DMS53 treated with DMSO at 0.1 percent for 48 hours (cell line): ENCODE measurements at regions not wholly inside any gene's neighbourhood (a gene's known extent, or its start where the extent isn't known, plus 50 kb on each side); places are given as distances from the start of the nearest gene placed in this dataset.
"Not testable (repeated sequence)": the region's sequence is repeated elsewhere in the genome, so short reads cannot be mapped to it uniquely, and the experiment has no call there.

ENCODE experiments used
- DNase-seq: peaks from one replicate; lab custom pipeline; 2025; ENCODE audit not compliant: unreplicated experiment; lab: John Stamatoyannopoulos, UW

DNA sequence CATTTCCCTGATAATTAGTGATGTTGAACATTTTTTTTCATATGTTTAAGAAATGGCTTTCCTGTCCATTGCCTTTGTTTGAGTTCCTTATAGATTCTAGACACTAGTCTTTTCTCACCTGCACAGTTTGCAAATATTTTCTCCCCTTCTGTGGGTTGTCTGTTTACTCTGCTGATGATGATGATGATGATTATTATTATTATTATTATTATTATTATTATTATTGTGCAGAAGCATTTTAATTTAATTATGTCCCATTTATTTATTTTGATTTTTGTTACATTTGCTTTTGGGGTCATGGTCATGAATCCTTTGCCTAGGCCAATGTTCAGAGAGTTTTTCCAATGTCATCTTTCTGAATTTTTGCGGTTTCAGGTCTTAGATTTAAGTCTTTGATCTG is 492.5 kb upstream of the TSHZ3 start:
- DNase-seq: no peak

DNA sequence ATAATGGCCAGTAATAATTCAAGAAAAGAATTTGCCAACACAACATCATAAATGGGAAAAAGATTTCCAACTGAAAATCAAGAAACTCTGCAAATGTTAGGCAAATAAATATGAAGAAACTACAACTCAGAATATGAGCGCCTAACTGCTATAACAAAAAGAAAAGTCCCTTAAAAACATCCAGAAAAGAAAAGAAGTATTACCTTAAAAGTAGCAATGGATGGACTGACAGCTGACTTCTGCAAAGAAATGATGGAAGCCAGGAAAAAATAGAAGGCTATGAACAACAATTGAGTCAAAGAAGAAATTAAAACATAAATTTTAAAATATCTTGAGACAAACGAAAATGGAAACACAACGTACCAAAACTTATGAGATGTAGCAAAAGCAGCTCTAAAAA is 482.3 kb upstream of the ZNF507 start:
- no peak for DNase-seq

DNA sequence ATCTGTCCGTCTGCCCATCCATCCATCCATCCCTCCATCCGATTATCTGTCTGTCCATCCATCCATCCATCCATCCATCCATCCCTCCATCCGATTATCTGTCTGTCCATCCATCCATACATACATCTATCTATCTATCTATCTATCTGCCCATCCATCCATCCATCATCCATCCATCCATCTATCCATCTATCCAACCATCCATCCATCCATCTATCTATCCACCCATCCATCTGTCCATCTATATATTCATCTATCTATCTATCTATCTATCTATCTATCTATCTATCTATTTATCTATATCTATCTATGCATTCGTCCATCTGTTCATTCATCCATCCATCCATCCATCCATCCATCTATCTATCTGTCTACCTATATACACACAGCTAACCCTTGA is 471.1 kb upstream of the ZNF507 start:
- no peak for DNase-seq

DNA sequence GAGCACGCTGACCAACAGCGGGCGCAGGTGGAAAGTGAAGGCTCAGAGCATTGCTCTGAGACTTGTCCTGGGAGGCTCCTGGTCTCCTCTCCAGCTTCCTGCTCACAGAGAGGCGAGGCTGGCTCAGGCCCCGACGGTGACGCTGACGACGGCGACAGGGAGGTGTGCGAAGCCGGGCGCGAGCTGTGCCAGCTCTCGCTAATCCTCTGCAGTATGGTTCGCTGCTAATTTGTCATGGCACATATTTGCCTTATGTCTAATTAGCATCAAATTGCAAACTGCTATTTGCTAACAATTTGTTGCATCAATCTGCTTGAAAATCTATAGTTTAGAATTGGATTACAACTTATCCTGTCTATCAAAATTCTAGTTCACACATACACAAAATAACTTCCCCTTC is 469.8 kb upstream of the ZNF507 start:
- no peak for DNase-seq

DNA sequence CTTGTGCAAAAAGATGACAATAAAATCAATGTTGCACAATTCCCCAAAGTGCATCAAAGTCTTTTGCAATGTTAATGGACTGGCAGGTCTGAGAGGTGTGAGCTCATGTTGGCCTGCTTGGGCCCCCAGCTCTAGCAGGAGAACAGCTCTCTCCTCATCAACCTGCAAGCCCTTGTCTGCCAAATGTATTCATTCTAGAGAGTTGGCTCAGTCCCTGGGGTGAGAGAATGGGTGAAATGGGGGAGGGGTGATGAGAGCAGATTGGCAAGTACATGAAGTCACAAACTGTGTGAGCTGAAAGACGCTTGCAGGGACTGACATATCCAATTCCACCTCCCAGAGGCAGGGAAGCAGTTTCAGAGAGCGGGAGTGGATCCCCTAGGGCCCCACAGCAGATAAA is 465.1 kb upstream of the ZNF507 start:
- DNase-seq: no peak

DNA sequence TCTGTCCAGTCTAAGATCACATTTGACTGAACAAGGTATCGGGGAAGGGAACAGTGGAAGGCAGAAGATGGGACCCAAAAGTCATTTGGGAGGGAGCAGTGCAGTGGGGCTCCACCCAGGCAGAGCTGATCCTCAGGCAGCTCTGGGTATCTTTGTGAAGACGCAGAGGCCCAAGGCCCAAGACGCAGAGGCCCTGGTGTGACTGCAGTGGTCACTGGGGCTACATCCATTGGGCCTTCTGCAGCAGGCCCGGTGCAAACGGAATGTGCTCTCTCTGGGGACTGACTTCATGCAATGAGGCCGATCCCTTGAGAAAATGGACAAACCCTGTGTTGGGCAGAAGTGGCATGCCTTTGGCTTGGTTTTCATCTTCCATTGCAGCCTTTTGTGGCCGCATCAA is 463.4 kb upstream of the ZNF507 start:
- DNase-seq: no peak

DNA sequence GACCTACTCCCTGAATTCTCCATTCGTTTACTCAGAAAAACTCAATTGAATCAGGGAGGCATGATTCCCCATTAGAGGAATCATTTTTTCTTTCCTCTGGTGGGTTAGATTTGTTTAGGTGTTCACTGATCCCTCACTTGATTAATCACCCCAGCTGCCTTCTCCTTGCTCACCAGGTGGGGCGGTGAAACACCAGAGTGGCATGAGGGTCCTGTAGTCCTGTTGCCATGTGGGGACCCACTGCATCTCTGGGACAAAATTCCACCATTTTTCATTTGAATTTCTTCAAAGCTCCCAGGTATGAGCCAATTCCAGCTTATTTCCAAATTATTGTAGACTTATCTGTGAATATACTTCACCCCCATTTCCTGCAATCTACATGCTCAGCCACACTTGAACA is 462.7 kb upstream of the ZNF507 start:
- DNase-seq: no peak

DNA sequence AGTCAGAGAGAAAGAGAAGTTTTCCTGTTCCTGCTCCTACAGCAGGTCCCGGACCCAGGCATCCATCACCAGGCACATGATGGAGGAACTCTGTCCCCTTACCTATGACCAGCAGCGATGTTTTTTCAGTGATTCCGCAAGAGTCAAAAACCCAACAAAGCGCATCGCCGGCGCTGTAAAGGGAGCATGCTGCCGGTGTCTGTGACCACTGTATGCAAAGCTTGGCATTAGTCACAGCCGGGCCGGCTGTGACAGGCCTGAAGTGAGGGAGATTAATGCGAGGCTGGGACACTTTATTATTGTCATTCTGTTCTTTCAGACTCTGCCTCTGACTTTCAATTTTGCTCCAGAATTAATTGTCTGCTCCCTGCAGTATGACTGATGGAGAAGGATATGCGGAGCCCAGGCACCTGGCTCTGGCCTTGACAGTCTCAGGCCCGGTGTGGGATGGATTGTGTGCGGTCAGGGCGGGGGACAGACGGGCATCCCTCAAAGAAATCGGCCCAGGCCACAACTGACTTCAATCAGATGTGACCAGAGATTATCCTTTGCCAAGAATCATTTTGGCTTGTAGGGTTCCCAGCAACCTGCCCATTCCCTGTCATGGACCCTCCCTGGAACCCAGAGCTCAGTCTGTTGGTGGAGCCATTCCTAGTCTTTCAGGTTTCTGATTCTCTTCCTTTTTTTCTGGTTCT is 462.0 kb upstream of the ZNF507 start:
- DNase-seq: no peak

DNA sequence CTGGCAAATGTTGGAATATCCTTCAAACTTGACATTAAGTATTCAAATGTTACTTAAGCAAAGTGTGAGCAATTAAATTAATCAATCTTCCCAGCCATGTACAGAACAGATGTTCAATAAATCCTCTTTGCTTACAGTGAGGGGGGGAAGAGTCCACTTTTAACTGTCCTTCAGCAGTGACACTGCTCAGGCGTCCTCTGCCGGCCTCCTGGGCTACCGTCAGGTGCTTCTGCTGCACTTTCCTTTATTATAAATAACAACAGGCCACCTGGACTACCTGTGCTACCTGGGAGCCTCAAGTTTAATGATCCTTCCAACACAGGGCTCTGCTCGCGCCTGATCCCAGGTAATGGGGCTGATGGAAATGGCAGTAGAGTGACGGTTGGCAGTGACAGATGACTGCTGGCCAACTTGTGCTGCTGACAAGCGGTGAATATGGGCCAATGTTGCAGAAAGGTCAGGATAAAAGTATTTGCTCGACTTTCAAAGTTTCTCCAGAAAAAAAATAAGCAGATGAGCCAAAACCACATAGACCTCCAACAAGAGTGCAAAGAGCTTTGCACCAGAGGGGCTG is 460.0 kb upstream of the ZNF507 start:
- no peak for DNase-seq

DNA sequence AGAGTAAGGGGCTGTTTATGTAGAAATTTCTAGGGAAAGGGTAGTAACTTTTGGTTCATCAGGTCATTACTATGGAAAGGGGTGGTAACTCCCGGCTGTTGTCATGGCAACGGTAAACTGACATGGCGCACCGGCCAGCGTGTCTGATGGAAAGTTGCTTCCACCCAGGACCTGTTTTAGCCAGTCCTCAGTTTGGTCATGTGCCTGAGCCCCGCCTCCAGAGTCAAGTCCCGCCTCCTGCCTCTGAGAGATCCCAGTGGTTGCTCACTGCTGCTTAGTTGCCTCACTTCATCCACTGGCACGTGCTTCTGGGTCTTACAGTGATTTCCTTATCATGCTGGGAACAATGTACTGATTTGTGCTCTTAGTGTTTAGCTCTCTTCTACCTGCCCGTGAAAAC is 455.2 kb upstream of the ZNF507 start:
- no peak for DNase-seq

DNA sequence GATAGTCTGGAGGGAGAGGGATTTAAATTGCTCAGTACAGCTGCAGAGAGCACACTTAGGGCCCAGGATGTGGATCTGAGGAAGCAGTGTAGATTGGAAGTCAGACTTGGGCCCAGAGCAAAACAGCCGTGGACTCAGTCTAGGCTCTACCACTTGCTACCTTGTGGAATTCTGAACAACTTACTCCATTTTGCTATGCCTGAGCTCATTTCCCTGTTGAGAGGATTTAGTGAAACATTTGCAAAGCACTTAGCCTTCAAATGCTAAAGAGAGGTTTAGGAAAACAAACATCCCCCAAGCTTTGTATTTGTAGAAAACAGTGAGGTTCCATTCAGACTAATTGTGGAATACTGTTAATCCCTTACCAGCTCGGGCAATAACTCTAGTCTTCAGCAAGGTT is 453.4 kb upstream of the ZNF507 start:
- no peak for DNase-seq

DNA sequence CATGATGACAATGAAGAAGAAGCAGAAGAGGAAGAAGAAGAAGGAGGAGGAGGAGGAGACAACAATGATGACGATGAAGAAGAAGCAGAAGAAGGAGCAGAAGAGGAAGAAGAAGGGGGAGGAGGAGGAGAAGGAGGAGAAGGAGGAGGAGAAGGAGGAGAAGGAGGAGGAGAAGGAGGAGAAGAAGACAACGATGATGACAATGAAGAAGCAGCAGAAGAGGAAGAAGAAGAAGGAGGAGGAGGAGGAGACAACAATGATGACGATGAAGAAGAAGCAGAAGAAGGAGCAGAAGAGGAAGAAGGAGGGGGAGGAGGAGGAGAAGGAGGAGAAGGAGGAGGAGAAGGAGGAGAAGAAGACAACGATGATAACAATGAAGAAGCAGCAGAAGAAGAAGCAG is 451.9 kb upstream of the ZNF507 start:
- not testable (repeated sequence) for DNase-seq

DNA sequence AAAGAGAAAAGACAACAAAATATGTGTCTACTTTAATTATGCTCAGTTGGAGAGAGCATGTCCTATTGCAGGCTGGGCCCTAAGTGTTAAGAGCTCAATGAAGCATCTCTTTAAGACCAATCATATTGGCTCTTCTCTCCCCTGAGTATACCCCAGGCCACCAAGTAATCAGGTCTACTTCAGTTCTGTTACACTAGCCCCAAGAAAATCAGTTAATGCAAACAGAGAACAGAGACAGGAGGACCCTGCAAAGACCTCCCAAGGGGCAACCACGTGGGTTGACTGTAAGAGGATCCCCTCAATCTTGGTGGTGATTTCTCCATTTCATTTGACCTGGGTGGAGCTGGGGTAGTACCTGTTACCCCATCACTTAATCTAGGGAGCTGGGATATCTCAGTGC is 451.0 kb upstream of the ZNF507 start:
- DNase-seq: no peak

DNA sequence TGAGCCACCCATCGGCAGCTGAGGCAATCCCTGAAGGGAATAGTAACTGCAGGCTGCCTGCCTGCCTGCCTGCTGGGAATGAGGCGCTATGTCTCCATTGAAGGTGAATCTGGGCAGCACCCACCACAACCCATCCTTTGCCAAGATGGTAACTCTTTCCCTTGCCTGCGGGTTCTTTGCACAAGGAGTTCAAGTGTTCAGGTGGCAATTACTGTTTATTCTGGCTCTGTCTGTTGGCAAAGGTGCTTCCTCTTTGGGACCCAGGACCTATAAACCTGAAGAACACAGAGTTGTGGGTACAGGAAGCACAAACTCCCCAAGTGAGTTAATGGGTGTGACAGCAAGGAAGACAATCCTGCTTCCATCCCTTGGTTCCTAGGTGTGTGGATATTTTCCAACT is 448.1 kb upstream of the ZNF507 start:
- DNase-seq: no peak

DNA sequence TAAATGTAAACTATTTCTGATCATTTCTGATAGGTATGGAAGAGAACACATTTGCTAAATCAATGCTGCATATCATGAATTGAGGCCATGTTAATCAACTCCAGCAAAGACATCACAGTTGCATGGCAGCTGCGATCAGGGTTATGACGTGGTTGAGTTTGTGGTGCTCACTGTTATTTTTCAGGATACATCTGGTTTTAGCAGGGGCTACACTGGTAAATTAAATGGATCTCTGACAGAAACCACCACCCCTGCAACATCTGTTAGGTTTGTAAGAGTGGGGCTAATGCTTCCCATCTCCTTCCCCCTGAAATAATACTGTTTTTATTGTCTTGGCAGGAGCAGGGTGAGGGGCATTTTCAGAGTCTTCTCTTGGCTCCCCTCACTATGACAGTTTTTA is 444.4 kb upstream of the ZNF507 start:
- DNase-seq: no peak

DNA sequence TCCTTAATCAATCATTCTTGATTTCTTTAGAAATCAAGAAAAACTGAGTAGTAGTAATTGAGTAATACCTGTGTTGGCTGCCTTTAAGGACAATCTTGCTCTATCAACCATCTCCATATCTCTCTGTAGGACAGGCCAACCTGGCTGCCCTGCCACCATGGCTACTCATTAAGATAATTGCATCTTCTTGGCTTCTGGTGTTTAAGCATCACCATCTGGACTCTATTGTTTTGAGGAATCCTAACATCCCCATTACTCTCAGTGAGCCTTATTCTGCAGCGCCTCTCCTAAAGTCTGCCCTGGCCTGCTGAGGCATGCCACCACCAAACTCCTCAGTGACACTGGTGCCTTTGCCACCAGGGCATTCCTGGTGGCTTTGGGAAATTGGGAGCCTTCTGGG is 442.6 kb upstream of the ZNF507 start:
- no peak for DNase-seq

DNA sequence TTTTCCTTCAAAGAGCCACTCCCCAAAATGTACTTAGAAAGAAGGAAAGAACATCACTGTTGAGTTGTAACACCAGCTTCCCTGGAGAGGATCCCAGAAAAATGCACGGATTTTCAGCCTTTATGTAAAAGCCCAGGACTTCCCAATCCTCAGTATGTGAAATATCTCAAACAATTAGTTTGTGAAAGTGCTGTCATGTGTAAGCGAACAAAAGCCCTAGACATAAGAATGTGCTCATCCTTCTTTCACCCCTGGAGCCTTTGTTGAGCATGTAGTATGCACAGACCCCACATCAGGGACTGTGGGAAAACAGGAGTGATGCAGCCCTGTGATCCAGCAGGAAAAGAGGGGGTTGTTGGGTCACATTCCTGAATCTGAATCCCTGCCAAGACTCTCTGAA is 441.4 kb upstream of the ZNF507 start:
- DNase-seq: no peak

DNA sequence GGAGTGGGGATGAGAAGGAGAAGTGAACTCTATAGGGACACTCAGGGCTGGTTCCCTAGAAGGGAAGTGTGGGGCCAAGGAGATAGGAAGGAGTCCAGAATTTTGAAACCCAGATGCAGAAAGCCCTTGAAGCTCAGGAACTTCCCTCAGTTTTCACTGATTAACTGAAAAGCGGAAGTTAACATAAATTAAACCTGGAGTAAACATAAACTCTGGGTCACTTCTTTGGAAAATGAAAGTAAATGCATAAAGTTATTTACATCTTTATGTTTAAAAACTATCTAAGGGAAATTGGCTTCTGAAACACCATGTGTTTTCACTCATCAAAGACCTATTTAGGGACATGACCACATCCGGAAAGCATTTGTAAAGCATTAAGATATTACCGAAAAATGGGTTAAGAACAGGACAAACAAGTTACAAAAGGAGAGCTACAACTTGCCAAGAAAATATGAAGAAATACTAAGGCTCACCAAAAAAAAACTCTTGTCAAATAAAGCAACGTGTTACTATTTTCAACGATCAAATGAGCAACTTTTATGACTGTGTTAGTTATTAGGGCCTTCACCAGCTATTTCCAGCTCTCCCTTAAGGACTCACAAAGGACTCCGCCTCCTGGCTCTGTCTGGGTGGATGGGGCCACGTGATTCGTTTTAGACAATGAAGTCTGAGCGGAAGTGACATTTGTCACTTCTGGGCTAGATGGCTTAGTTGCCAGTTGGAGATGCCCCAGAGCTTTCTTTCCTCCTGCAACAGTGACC is 439.1 kb upstream of the ZNF507 start:
- DNase-seq: no peak

DNA sequence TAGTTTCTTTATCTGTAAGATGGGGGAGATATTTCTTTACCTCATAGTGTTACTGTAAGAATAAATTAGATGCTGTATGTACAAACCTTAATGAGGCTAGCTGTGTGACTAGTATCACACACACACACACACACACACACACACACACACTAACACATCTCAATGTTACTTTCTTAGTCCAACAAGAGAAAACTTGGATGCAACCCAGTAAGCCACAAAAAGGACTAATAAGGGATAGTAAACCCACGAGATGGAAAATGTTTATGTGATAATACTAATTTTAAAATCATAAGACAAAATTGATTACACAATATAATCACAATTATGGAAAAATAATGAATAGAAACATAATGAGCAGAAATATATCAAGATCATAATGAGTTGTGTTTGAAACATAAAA is 437.7 kb upstream of the ZNF507 start:
- DNase-seq: no peak

DNA sequence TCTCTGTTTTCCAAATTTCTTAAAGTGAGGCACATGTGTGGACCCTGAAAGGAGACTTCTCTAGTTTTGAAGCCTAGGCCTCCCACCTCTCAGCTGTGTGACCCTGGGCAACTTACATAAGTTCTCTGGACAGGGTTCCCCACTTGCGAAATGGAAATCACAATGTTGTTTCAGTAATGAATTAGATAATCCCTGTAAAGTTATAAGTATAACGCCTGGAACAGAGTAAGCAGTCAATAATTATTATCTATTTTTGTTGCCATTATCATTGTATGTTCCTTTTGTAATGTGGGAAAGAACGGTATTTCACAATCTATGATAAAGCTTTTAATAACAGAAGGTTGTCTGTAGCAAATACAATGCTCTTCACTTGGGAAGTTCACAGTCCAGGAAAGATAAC is 437.3 kb upstream of the ZNF507 start:
- DNase-seq: no peak

DNA sequence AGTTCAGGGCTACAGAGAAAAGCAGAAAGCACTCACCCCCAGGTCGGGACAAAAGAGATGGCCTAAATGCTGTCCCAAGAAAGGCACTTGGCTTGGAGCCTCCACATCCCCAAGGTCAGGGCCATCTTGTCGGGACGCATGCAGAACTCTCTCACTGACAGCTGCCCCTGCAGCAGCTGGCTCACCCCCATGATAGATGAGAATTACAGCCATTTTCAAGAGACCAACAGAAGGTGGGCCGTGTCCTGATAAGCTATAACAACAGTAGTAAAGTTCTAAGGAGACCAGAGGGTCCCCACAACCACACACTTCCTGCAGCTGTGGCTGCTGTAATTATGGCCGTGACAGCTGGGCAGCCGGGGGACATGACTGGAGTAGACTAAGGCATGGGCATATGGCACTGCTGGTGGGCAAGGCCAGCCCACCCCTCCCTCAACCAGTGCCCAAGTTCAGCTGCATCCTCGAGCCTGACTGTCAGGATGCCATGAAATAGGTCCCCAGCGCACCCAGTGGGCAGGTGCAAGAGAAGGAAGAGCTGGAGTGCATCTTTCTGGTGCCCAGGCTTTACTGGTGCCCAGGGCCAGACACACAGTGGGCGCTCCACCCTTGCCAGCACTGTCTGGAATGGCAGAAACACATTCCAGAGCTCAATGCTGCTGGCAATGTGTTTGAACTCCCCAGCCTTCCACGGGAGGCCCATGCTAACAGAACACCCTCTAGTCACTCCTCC is 436.7 kb upstream of the ZNF507 start:
- no peak for DNase-seq

DNA sequence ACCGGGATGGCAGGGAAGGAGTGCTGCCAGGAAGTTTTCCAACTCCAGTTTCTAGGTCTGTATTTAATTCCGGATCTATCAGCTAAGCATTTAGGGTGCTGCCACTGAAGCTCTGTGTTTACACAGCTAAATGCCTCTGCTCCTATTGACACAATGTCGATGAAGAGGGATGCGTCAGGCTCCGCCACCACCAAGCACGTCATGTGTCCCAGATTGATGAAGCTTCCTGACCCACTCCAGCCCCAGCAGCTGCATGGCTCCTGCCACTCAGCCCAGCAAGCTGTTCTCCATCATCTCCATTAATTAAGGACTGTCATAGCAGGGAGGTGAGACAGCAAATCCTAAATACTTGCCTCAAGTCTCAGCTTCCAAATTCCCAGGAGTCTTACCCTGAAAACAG is 435.2 kb upstream of the ZNF507 start:
- DNase-seq: no peak
